Erythroblast (primary cell): ENCODE measurements at regions not wholly inside any gene's neighbourhood (a gene's known extent, or its start where the extent isn't known, plus 50 kb on each side); places are given as distances from the start of the nearest gene placed in this dataset.

Experiments used
- GATA1 ChIP-seq: IDR thresholded peaks from 2 replicates; pipeline ENCODE4 v1.6.1; 2011; ENCODE audit warnings: low read depth, mild to moderate bottlenecking, control low read depth, low read length, moderate library complexity
- POLR2A ChIP-seq: IDR thresholded peaks from 2 replicates; pipeline ENCODE4 v1.6.1; 2011; ENCODE audit warnings: mild to moderate bottlenecking, low read length

DNA sequence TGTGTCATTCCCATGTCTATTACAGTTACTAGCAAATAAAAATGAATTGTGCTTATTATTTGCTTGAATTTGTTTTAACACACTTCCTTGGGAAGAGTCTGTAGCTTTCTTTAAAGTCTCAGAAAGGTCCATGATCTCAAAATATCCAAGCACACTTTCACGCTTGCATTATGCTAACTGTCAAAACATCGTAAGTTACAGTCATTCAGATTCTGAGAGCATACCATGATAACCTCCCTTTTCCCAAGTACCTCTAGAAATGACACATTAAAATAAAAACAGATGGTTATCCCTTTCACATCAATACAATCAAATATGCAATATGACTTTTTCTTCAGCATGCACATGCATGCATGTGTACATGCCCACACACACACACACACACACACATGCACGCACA is 1044.4 kb upstream of the MAP3K7 start:
- no peak for TF ChIP-seq POLR2A
- no peak for TF ChIP-seq GATA1
